LoVo (cell line): ENCODE measurements at regions not wholly inside any gene's neighbourhood (a gene's known extent, or its start where the extent isn't known, plus 50 kb on each side); places are given as distances from the start of the nearest gene placed in this dataset.

Source experiments
- DNase-seq: peaks from one replicate; pipeline ENCODE4 v3.0.0-alpha.2; 2016; ENCODE audit warnings: low spot score

- no peak for DNase-seq
These were observed 203.4 kb upstream of the DDHD1 start for GRCh38 chr14:53356361-53357150.

DNA sequence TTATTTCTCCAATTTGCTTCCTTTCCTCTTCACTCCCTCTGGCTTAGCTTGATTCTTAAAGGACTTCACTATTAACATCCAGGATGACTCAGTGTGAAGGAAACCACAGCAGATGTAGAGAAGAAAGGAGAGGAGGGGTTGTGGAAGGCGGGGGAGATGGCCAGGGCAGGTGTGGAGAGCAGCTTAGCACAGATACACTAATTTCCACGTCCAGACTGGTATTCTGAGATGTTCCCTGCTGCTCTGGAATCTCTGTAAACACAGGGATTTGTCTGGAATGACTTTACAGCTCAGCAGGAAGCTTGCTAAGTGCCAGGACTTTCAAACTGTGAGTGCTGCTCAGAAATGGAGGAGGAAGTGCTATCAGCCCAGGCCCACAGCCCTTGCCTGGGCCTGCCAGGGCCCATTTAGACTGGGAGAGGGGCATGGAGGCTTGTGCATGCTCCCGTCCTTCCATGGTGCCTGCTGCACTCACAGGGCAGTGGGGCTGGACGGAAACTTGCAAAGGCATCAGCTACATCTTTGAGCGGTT lies 202.5 kb upstream of the DDHD1 start:
- peak; percentile 76 for DNase-seq

DNA sequence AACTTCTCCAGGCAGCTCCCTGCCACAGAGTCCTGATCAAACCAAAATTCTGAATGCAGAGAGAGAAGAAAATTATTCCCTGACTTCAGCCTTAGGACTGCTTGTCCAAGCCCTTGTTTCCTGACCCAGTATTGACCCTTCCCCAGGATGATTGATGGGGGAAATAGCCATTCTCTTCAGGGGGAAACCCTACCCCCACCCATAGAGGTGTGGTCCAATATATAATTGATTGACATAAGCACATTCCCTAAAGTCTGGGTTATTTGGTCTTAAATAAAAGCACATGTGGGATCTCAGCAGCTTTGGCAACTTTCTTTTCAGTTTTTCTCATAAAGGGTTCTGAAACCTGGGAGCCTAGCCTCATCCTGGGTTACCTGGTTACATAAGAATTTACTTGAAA lies 201.2 kb upstream of the DDHD1 start:
- no peak for DNase-seq

DNA sequence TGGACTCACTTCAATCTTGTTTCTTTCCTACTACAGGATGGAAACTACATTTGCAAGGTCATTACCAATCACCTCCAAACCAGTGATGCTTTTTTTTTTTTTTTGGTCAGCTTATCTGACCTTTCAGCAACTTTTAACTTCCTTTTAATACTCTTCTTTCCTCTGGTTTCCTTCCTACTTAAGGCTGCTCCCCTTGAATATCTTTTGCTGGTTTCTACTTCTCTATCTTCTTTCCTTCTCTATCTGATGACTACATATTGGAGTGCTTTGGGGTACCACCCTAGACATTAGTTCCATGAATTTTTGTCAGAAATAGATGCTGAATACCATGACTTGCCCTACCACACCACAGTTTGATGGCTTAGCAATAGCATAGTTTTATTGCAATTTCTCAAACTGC lies 197.7 kb upstream of the DDHD1 start:
- DNase-seq: no peak

- no peak for DNase-seq
These were observed 197.3 kb upstream of the DDHD1 start for GRCh38 chr14:53350429-53350828.

- no peak for DNase-seq
These were observed 193.9 kb upstream of the DDHD1 start for GRCh38 chr14:53346988-53347387.

DNA sequence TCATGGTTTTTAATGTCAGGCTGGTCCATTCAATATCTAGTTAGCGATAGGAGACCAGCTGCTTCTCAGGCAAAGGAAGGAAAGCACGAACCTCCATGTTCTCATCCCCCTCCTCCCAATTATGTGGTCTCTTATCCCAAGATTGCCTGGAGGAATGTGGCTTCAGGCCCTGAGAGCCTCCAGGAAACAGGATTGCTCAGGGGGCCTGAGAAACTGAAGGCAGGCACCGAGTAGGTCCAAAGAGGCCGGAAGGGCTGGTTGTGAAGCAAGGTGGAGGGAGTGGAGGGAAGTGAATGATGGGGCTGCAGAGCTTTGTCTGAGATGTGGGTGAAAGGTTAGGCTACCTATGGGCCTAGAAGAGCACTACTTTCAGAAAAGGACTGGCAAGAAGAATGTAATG lies 188.2 kb upstream of the DDHD1 start:
- no peak for DNase-seq

DNA sequence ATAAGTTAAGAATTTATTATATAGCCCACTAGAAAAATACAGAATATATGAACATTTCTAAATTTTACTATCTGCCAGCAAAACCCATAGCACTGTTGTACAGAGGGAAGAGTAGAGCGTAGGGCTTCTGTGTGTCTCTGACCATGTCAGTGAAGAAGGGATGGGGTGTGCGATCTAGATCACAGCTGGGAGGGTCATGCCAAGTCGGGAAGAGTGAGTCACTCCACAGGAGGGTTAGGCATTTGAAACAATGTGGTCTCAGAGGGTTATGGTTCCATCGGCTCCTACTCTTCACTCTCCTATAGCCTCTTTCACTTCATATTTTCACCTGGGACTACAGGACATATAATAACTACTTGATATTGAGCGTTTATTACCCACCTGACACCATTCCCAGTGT lies 185.1 kb upstream of the DDHD1 start:
- DNase-seq: no peak

DNA sequence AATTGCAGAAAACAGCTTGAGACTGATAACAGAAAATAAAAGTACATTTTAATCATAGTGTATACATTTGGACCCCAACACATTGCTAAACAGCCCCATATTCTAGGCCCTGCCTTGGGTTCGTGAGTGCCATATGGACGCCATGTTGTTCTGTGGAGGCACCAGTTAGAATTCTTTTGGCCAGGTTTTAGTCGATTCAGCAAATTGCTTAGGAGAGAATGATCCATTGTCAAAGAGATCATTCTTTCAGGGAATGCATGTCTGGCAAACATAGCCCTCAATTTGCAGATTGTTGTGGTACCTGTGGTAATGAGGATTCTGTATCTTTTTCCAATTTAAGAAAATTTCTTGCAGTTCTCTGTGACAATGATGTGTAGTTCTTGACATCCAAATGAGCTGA lies 183.6 kb upstream of the DDHD1 start:
- no peak for DNase-seq

DNA sequence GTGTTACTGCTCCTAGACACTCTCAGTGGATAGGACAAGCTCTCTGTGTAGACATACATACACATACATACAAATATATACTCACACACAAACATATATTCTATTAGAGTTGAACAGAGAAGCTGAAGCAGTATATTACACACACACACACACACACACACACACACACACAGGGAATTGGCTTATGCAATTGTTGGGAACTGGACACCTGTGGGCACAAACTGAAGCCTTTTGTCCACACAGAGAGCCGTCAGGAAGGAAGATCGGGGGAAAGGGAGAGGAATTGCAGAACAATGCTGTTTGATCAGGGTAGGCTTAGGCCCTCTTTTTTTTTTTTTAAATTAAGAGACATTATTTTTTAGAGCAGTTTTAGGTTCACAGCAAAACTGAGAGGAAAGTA lies 180.7 kb upstream of the DDHD1 start:
- no peak for DNase-seq

- DNase-seq: no peak
These were observed 178.8 kb upstream of the DDHD1 start for GRCh38 chr14:53331921-53332320.

GRCh38 chr14:53331247-53331646 lies 178.1 kb upstream of the DDHD1 start:
- no peak for DNase-seq

- no peak for DNase-seq
These were observed 177.3 kb upstream of the DDHD1 start for GRCh38 chr14:53330441-53330840.

- DNase-seq: no peak
These were observed 175.7 kb upstream of the DDHD1 start for GRCh38 chr14:53328841-53329240.

DNA sequence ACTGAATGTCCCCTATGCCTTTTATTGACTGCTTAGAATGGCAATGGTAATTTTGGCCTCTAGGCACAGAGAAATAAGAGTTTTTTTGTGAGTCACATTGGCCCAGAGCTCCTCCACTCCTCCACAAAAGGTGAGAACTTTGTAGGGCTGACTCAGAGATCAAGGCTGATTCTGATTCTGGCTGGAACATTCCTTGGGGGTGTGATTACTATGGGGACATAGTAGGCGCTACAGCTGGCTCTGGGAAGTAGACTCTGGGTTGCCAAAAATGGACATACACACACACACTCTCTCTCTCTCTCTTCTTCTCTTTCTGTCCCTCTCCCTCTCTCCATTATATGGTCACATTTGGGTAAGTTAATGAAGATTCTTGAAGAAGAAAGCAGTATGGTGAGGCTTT lies 174.6 kb upstream of the DDHD1 start:
- no peak for DNase-seq

GRCh38 chr14:53325176-53325806 lies 172.2 kb upstream of the DDHD1 start:
- no peak for DNase-seq

- no peak for DNase-seq
These were observed 163.4 kb upstream of the DDHD1 start for GRCh38 chr14:53316504-53316903.

DNA sequence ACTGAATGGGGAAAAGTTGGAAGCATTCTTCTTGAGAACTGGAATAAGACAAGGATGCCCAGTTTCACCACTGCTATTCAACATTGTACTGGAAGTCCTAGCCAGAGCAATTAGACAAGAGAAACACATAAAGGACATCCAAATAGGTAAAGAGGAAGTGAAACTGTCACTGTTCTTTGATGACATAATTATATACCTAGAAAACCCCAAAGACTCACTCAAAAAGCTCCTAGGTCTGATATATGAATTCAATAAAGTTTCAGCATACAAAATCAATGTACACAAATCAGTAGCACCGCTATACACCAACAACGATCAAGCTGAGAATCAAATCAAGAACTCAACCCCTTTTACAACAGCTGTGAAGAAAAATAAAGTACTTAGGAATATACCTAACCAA lies 157.3 kb upstream of the DDHD1 start:
- DNase-seq: no peak

GRCh38 chr14:53306911-53307310 lies 153.8 kb upstream of the DDHD1 start:
- no peak for DNase-seq

GRCh38 chr14:53306267-53306721 lies 153.2 kb upstream of the DDHD1 start:
- DNase-seq: peak; percentile 53

DNA sequence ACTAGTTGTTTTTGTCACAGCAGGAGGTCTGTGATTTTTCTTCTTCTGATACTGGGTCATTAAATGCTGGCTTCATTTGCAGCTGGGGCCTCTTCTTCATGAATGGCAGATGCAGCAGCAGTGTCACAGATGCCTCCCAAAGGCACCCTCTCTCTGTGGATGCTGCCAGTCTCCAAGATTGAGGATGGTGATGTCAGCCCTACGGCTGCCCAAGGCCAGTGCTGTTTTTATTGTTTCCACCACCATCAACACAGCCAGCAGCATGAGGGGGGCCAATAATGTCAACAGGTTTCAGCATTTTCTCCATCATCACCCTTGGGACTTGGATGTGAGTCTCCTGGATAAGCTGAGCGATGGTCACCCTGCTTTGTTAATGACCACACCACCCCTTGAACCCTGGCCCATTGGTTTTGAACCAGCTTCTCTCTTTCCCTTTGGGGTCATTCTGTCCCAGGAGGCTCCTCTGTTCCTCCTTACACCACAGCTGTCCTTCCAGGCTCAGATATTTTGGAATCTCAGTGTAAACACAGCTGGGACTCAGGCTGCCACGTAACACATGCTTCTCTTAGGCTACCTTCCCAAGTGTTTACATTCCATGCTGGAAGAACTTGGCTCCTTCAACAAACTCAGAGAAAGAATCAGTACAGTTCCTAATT lies 151.7 kb upstream of the DDHD1 start:
- DNase-seq: no peak

GRCh38 chr14:53295985-53296582 lies 143.0 kb upstream of the DDHD1 start:
- peak; percentile 31 for DNase-seq

GRCh38 chr14:53295372-53295771 lies 142.2 kb upstream of the DDHD1 start:
- no peak for DNase-seq
